Stimulated activated CD4-positive, alpha-beta T cell treated with anti-CD3 and anti-CD28 coated beads, Interleukin-15, amount 100 ng/mL, for 48 hours (primary cell): ENCODE measurements at regions not wholly inside any gene's neighbourhood (a gene's known extent, or its start where the extent isn't known, plus 50 kb on each side); places are given as distances from the start of the nearest gene placed in this dataset.
"Not testable (repeated sequence)": the region's sequence is repeated elsewhere in the genome, so short reads cannot be mapped to it uniquely, and the experiment has no call there.

Experiments used
- DNase-seq, 2 donors: peaks; one replicate each; pipeline ENCODE4 v3.0.0-alpha.2; 2020; ENCODE audit warnings: low read depth in 2 of 2

- no peak for DNase-seq
Measured at GRCh38 chr6:103798166-103798565, 1061.6 kb downstream of the HACE1 start.

GRCh38 chr6:103797738-103798137, 1062.0 kb downstream of the HACE1 start:
- DNase-seq, result no peak

DNA sequence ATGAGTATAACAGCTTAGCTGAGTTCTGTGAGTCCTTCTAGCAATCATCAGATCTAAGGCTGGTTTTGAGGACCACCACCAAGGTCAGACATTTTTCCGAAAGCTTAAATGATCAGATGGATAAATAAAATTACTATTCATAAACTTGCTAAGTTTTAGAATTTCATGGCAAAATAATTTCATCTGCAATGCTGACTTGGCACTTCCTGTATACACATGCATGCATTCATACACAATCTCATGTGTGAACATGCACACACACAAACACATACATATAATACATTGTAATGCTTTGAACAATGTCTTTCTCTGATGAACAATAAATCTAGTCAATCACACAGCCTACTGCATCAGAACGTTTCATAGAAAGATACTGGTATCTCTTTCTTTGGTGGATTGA, 1068.3 kb downstream of the HACE1 start:
- DNase-seq, result no peak

GRCh38 chr6:103784117-103784516, 1075.6 kb downstream of the HACE1 start:
- no peak for DNase-seq

DNA sequence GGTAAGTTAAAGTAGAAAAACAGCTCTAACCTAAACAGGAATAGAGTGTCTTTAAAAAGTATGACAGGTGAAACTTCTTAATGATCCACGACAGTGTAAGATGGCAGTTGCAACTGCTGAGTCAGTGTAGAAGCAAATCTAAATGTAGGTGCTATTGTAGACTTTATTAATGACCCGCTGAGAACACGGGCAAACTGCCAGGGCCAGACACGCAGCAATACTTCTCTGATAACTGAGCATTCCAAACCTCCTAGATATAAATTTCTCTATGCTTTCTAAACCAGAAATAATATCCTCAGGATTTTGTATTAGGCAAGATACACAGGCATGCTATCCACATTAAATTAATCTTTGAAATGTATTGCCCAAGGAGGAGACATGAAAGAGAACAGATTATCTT, 1076.4 kb downstream of the HACE1 start:
- DNase-seq, result no peak

- no peak for DNase-seq
Measured at GRCh38 chr6:103769431-103769830, 1090.3 kb downstream of the HACE1 start.

DNA sequence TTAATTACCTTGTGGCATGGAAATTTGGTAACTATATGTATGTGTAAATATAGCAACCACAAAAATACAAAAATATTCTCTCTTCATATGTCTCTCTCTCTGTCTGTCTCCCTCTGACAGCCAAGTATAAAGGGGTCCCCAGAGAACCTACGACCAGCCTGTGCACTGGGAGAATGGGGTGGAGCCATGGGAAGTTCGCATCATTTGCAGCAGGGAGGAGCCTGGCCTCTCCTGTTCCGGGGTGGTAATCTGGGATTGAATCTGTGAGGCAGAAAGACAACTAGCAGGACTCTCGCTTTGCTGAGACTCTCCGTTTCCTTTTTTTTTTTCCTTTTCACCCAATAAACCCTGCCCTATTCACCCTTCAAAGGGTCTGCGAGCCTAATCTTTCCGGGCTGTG, 1109.1 kb downstream of the HACE1 start:
- DNase-seq, result no peak

GRCh38 chr6:103734016-103734415, 1125.7 kb downstream of the HACE1 start:
- DNase-seq, result no peak

DNA sequence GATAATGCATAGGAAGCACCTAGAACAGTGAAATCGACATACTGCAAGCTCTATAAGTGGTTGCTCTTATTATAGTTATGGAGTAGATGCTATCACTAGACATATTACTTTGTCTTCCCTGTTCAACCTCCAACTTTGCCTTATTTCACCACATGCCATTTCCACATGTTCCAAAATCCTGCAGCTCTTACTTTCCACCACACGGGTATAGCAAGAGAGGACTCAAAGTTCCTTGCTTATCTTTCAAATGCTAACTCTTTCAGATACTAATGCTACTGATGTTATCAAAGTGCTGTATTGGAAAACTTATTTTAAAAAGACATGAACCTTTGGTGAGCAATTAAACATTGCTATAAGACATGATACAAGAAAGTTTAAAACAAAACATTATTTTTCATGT, 1130.1 kb downstream of the HACE1 start:
- DNase-seq, result no peak

DNA sequence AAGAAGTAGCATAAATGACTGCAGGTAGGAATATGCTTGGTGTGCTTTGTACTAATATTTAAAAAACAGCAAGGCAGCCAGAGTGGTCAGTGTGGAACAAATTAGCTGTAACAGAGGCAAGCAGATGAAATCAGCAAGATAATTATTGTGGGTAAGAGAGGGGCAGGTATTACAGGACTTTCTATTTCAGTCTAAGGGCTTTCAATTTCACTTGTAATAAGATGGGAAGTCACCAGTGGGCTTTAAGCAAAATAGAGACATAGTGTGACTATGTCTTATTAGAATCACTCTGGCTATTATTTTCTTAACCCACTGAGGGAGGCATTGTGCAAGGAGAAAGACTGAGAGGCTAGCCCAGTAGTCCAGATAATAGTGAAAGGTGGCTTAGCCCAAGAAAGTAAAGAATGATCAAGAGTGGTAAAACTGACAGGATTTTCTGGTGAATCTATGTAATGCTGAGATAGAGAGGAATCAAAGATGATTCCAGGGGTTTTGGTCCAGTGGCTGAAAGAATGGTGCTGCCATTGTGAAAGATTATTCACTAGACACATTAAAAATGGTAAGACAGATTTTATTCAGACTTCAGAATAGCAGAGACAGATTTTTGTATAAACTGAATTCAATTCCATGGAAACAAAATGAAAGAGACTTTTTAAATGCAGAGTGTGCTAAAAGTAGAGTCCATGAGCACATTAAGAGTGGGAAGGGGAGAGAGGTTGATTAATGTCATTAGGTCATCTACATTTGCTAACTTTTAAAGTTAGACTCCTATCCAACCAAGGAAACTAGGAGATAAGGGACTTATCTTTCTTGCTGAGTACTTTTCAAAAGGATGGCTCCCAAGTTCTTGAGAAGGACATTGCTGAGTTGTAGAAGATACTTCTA, 1136.0 kb downstream of the HACE1 start:
- DNase-seq, result no peak

DNA sequence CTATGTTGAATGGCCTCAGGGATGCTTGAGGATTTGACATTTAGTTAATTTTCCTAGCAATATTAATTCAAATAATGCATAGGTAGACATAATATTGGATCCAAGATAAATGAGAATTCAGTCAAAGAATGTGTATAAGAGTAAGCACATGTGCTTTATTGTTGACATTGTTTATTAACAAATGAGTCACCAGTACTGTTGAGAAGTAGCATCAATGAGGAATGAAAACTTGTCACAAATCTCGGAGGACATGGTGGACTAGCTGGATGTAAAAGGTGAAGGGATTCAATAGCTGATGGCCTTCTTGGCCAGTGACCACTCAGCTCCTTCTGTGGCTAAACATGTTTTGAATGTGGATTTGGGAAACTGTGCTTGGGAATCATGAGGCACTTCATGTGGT, 1137.0 kb downstream of the HACE1 start:
- no peak for DNase-seq

- DNase-seq, result no peak
Measured at GRCh38 chr6:103721923-103722322, 1137.8 kb downstream of the HACE1 start.

GRCh38 chr6:103720393-103720792, 1139.3 kb downstream of the HACE1 start:
- no peak for DNase-seq

DNA sequence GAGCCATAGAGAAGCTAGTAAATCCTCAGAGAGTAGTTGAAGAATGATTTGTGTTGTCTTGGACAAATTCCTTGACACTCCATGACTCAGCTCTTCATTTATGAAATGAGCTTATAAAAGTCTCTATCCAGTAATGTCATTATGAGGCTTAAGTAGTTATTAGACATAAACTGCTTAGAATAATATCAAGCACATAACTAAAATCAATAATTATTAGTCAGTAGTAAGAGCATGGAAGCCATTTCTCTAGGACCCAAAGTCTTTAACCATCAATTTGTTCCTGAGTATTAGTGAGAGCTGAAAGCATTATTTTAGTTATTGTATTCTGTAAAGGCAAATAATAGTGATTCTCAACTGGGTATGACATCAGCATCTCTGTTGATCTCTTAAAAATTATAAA, 1140.2 kb downstream of the HACE1 start:
- DNase-seq, result no peak

- DNase-seq, result no peak
Measured at GRCh38 chr6:103715269-103715668, 1144.5 kb downstream of the HACE1 start.

- not testable (repeated sequence) for DNase-seq
Measured at GRCh38 chr6:103709236-103709635, 1150.5 kb downstream of the HACE1 start.

GRCh38 chr6:103707596-103708325, 1152.0 kb downstream of the HACE1 start:
- no peak for DNase-seq

DNA sequence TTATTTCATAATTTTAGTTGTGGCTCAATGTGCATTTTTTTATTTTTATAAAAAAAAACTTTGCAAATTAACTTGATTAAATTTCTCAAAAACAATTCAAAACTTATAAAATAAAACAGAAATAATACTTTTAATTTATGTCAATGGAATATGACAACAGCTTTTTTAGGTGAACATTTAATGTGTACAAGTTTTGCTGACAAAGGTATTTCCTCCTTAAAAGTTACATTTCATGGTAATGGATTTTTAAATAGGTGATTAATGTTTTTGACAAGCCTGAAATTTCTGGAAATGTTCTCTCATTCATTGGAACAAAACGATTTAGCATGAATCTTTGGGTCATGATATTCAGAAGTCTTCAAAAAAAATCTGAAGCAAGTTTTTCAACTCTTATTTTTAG, 1160.0 kb downstream of the HACE1 start:
- no peak for DNase-seq

DNA sequence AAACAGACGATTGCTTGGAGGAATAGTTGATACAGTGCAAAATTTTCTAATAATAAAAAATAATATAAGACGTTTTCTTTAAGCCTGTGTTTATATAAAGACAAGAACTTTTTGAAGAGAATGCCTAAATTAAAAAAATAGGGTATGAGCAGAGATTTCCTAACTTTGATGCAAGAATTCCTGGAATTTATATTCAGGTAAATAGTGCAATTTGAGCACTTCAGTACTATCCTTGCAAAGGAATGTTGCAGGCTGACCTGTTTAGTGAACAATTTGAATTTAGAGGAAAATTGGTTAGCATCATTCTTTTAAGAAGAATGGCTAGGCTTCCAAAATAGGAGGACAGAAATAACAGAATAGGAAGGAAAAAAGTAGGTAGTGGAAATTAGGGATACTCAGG, 1172.3 kb downstream of the HACE1 start:
- DNase-seq, result no peak

DNA sequence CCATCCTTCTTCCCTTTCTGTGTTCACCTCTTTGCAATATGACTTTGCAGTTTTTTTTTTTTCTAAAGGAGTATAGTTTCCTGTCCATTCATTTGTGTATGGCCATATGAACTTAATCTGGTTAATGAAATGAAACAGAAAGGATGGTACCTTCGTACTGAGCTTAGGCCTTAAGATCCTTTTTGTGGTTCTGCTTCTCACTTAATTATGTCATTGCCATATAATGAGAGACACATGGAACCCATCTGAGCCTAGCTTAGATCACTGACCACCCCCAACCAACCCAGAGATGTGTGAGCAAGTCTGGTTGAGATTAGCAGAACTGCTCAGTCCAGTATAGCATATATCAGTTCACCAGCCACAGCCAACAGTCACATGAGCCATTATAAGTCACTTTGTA, 1179.6 kb downstream of the HACE1 start:
- DNase-seq, result no peak

- DNase-seq, result no peak
Measured at GRCh38 chr6:103677290-103677689, 1182.4 kb downstream of the HACE1 start.

DNA sequence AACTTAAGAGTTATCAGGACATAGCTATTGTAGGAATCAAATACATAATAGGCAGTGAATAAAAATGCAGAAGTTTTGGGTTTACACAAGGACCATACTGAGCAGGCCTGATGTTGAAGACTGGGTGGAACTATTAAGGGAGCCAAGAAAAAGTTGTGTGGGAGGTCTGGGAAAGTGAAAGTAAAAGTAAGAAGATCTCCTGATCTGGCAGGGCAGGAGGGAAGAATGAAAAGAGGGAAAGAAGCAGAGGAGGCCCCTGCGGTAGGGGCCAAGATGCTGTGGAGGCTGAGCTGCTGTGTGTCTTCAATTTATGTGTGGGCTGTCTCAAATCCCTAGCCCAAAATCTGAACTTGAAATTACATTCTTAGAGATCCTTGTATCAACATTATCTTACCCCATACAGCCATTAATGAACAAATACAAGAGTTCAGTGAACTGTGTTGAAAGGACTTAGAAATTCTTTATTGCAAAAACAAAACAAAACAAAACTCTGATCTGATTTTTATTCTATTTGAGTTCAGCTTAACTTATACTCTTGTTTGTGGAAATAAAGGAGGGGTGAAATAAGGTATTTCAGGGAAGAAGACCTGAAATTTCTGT, 1183.8 kb downstream of the HACE1 start:
- DNase-seq, result no peak

DNA sequence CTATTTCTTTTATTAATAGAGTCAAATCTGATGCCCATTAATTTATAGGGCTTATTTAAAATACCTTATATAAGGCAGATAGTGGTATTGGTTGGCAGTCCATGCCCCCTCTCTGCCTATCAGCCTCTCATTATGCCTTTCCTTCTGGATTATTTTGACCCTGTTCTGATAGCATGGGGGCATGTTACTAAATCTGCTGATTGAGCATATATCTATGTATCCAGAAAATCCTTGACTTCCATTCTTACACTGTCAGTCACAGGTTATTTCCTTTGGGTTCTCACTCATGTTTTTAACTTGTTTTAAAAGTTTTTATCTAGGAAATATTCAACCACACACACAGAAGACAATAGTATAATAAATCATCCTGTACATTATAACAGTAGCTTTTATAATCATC, 1184.9 kb downstream of the HACE1 start:
- no peak for DNase-seq
